OCI-LY3 (cell line): ENCODE measurements at regions not wholly inside any gene's neighbourhood (a gene's known extent, or its start where the extent isn't known, plus 50 kb on each side); places are given as distances from the start of the nearest gene placed in this dataset.

ENCODE experiments used
- EZH2phosphoT487 ChIP-seq: fragments of 200-600 bp; shearing (Covaris generic); IDR thresholded peaks from 2 replicates; pipeline ENCODE4 v1.6.1; 2018; ENCODE audit warnings: antibody characterized with exemption, mixed run types, low read depth
- TF ChIP-seq, protein P1 (sequence below): fragments of 200-600, 300-600 bp; sonication (generic); IDR thresholded peaks from 2 replicates; pipeline ENCODE4 v1.5.1; 2014; ENCODE audit warnings: antibody characterized with exemption, low read length, low read depth

DNA sequence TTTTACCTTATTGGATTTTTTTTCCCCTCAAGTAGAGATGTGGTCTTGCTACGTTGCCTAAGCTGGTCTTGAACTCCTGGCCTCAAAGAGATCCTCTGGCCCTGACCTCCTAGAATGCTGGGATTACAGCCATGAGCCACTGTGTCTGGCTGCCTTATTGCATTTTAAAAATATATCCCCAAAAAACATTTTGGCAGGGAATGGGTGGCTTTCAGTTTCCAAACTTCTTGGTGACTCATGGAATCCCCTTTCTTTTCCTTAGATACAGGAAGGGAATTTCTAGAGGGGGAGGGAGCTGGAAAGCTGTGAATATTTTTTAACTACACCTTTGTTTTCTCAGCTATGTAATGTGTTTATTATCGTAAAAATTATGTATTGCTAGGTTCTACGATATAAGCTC, 73.3 kb downstream of the SNRPE start:
- TF ChIP-seq, protein P1, sequence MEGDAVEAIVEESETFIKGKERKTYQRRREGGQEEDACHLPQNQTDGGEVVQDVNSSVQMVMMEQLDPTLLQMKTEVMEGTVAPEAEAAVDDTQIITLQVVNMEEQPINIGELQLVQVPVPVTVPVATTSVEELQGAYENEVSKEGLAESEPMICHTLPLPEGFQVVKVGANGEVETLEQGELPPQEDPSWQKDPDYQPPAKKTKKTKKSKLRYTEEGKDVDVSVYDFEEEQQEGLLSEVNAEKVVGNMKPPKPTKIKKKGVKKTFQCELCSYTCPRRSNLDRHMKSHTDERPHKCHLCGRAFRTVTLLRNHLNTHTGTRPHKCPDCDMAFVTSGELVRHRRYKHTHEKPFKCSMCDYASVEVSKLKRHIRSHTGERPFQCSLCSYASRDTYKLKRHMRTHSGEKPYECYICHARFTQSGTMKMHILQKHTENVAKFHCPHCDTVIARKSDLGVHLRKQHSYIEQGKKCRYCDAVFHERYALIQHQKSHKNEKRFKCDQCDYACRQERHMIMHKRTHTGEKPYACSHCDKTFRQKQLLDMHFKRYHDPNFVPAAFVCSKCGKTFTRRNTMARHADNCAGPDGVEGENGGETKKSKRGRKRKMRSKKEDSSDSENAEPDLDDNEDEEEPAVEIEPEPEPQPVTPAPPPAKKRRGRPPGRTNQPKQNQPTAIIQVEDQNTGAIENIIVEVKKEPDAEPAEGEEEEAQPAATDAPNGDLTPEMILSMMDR, result no peak
- TF ChIP-seq EZH2phosphoT487, result no peak
